Fibroblast of lung (primary cell): ENCODE measurements at regions not wholly inside any gene's neighbourhood (a gene's known extent, or its start where the extent isn't known, plus 50 kb on each side); places are given as distances from the start of the nearest gene placed in this dataset.

Experiments used
- DNase-seq, 2 donors: peaks; one replicate each; pipeline versions ENCODE4 v3.0.0 to v3.0.0-alpha.2; 2010; ENCODE audit warnings: low read depth in 2 of 2
- H2AFZ ChIP-seq: 2 replicates; pipeline ENCODE4 v1.5.1; 2012; ENCODE audit warnings: low read length, control low read depth, inconsistent platforms
- H3K27ac ChIP-seq: 2 replicates; pipeline ENCODE4 v1.5.1; 2011; ENCODE audit warnings: low read length, control low read depth; ENCODE audit not compliant: insufficient read depth
- H3K27me3 ChIP-seq: 2 replicates; pipeline ENCODE4 v1.5.1; 2011; ENCODE audit warnings: mild to moderate bottlenecking, low read length; ENCODE audit not compliant: control insufficient read depth, insufficient read depth
- H3K36me3 ChIP-seq: 2 replicates; pipeline ENCODE4 v1.5.1; 2011; ENCODE audit warnings: low read length; ENCODE audit not compliant: control insufficient read depth, insufficient read depth
- H3K4me1 ChIP-seq: 2 replicates; pipeline ENCODE4 v1.5.1; 2011; ENCODE audit warnings: low read length; ENCODE audit not compliant: control insufficient read depth, insufficient read depth; ENCODE audit errors: extremely low read depth
- H3K4me2 ChIP-seq: 2 replicates; pipeline ENCODE4 v1.5.1; 2011; ENCODE audit warnings: low read length, control low read depth; ENCODE audit not compliant: insufficient read depth; ENCODE audit errors: extremely low read depth
- H3K4me3 ChIP-seq, 4 experiments: fragments of 200-600 bp in 1 of 4; sonication (generic) in 1 of 4; replicated peaks in 1 of 4; 2 replicates each; pipeline ENCODE4 v1.5.1; 2011 to 2016; ENCODE audit warnings: low read length in 4 of 4, low read depth in 3 of 4, mild to moderate bottlenecking in 3 of 4, control low read depth in 2 of 4, inconsistent platforms in 1 of 4, mixed read lengths in 1 of 4; ENCODE audit not compliant: insufficient read depth in 1 of 4; ENCODE audit errors: control extremely low read depth in 1 of 4
- H3K79me2 ChIP-seq: 2 replicates; pipeline ENCODE4 v1.5.1; 2012; ENCODE audit warnings: mild to moderate bottlenecking, low read length, inconsistent platforms; ENCODE audit not compliant: control insufficient read depth, insufficient read depth
- H3K9ac ChIP-seq: 2 replicates; pipeline ENCODE4 v1.5.1; 2011; ENCODE audit warnings: mild to moderate bottlenecking, low read length, control low read depth; ENCODE audit not compliant: insufficient read depth
- H3K9me3 ChIP-seq: 2 replicates; pipeline ENCODE4 v1.5.1; 2012; ENCODE audit warnings: low read depth, low read length; ENCODE audit not compliant: control insufficient read depth, insufficient read depth
- H4K20me1 ChIP-seq: 2 replicates; pipeline ENCODE4 v1.5.1; 2011; ENCODE audit warnings: low read length; ENCODE audit not compliant: control insufficient read depth, insufficient read depth; ENCODE audit errors: extremely low read depth
- CTCF ChIP-seq, 2 donors: IDR thresholded peaks in 1 of 2; conservative IDR thresholded peaks in 1 of 2; 1 replicate in 1 of 2; 2 replicates in 1 of 2; pipeline ENCODE4 v1.5.1; 2011 to 2012; ENCODE audit warnings: low read length in 2 of 2, control low read depth in 1 of 2, inconsistent platforms in 1 of 2, low read depth in 1 of 2, mild to moderate bottlenecking in 1 of 2
- EZH2 ChIP-seq: IDR thresholded peaks from 2 replicates; pipeline ENCODE4 v1.5.1; 2012; ENCODE audit warnings: low read length, control low read depth, mild to moderate bottlenecking; ENCODE audit errors: missing control alignments

GRCh38 chr12:126781593-126781992, 1485.4 kb upstream of the TMEM132C start:
- no peak overlapping the region for H3K9ac ChIP-seq
- no peak for DNase-seq
- H3K9me3 ChIP-seq = no peaks in the 10 kb centered on the region
- H3K4me3 ChIP-seq = no peak overlapping the region
- H3K4me2 ChIP-seq = no peak overlapping the region
- H3K79me2 ChIP-seq = no peaks in the 10 kb centered on the region
- no peaks in the 10 kb centered on the region for H3K36me3 ChIP-seq
- no peak overlapping the region for H3K27ac ChIP-seq
- no peaks in the 10 kb centered on the region for H3K4me1 ChIP-seq
- no peak for TF ChIP-seq CTCF (conservative IDR thresholded peaks at IDR 0.05 in 1 of 2, IDR thresholded peaks at IDR 0.05 in 1 of 2; ENCODE audit: low read depth in 1 of 2, low read length in 2 of 2)
- TF ChIP-seq EZH2 = no peak
- H3K27me3 ChIP-seq = no peaks in the 10 kb centered on the region
- no peaks in the 10 kb centered on the region for H4K20me1 ChIP-seq
- no peak overlapping the region for H2AFZ ChIP-seq

- Histone ChIP-seq H3K36me3 (no peaks in the 10 kb centered on the region), H2AFZ (no peak overlapping the region), H3K79me2 (no peaks in the 10 kb centered on the region), H3K27ac (no peak overlapping the region), H3K4me2 (no peak overlapping the region), H3K9me3 (no peaks in the 10 kb centered on the region), H3K27me3 (no peaks in the 10 kb centered on the region), H3K9ac (no peak overlapping the region), H3K4me3 (no peak overlapping the region), H4K20me1 (no peaks in the 10 kb centered on the region), H3K4me1 (no peaks in the 10 kb centered on the region)
- DNase-seq = no peak
- TF ChIP-seq EZH2 (no peak), CTCF (conservative IDR thresholded peaks at IDR 0.05 in 1 of 2, IDR thresholded peaks at IDR 0.05 in 1 of 2; ENCODE audit: low read depth in 1 of 2, low read length in 2 of 2) (no peak)
These were observed 1484.9 kb upstream of the TMEM132C start for GRCh38 chr12:126782083-126782482.

GRCh38 chr12:126784328-126784921, 1482.5 kb upstream of the TMEM132C start:
- H3K4me3 ChIP-seq = no peak overlapping the region
- H3K4me2 ChIP-seq = no peak overlapping the region
- H3K9me3 ChIP-seq = no peaks in the 10 kb centered on the region
- H3K36me3 ChIP-seq = no peaks in the 10 kb centered on the region
- DNase-seq = peak in 1 of 2 donors; percentile 30
- no peaks in the 10 kb centered on the region for H3K79me2 ChIP-seq
- H3K27ac ChIP-seq = no peak overlapping the region
- TF ChIP-seq CTCF (conservative IDR thresholded peaks at IDR 0.05 in 1 of 2, IDR thresholded peaks at IDR 0.05 in 1 of 2; ENCODE audit: low read depth in 1 of 2, low read length in 2 of 2) = no peak
- TF ChIP-seq EZH2 = no peak
- no peaks in the 10 kb centered on the region for H3K27me3 ChIP-seq
- H3K4me1 ChIP-seq = no peaks in the 10 kb centered on the region
- no peak overlapping the region for H2AFZ ChIP-seq
- no peak overlapping the region for H3K9ac ChIP-seq
- H4K20me1 ChIP-seq = no peaks in the 10 kb centered on the region
